HepG2 (cell line): ENCODE measurements at regions not wholly inside any gene's neighbourhood (a gene's known extent, or its start where the extent isn't known, plus 50 kb on each side); places are given as distances from the start of the nearest gene placed in this dataset.

Experiments
- ATAC-seq: fragments of 200-7000 bp; cut with Tn5 transposase; 3 replicates; pipeline ENCODE4 v1.9.1; 2020; ENCODE audit warnings: mild to moderate bottlenecking, moderate library complexity
- BruUV-seq: library from RNA; stranded (reverse); fragments of 400-500 nt; replicated peaks from 2 replicates; lab custom pipeline; 2021; lab: Mats Ljungman, UMichigan
- CTCF ChIA-PET: fragments of 300-600 bp; formaldehyde crosslinking; extraction: SDS; loops from one replicate; lab custom pipeline; 2021; ENCODE audit warnings: low total read pairs, inconsistent platforms, low intra/inter-chr PET ratio; lab: Yijun Ruan, JAX
- POLR2A ChIA-PET: fragments of 350-600 bp; sonication (Branson Sonifier 250); formaldehyde crosslinking; loops from one replicate; lab custom pipeline; 2020; ENCODE audit warnings: antibody characterized with exemption, inconsistent platforms; lab: Yijun Ruan, JAX
- DNase-seq: peaks from one replicate; pipeline ENCODE4 v3.0.0-alpha.2; 2015; ENCODE audit warnings: low spot score
- FAIRE-seq: peaks from 3 replicates; lab custom pipeline; 2011; peaks lifted over from hg19 to GRCh38; lab: Jason Lieb, UNC
- H2AFZ ChIP-seq: one replicate; pipeline ENCODE4 v1.6.1; 2011; ENCODE audit warnings: low read length, inconsistent platforms
- H3K27ac ChIP-seq: fragments of 300-600 bp; 3 replicates; pipeline ENCODE4 v1.8.0; 2011; ENCODE audit warnings: mixed run types, mild to moderate bottlenecking, mixed read lengths, low read length, inconsistent platforms; ENCODE audit not compliant: insufficient read depth; ENCODE audit errors: extremely low read length
- H3K27me3 ChIP-seq, 2 experiments: fragments of 200-600 bp in 1 of 2; 2 replicates in 1 of 2; 3 replicates in 1 of 2; pipeline versions ENCODE4 v1.6.0 to v1.8.0; 2011; ENCODE audit warnings: low read length in 2 of 2, mild to moderate bottlenecking in 2 of 2, moderate library complexity in 2 of 2, inconsistent platforms in 1 of 2; ENCODE audit not compliant: insufficient read depth in 2 of 2, control insufficient read depth in 1 of 2
- H3K36me3 ChIP-seq, 2 experiments: fragments of 200-600 bp in 1 of 2; replicated peaks in 1 of 2; 2 replicates in 1 of 2; 3 replicates in 1 of 2; pipeline versions ENCODE4 v1.5.1 to v1.8.0; 2011; ENCODE audit warnings: low read length in 2 of 2, inconsistent platforms in 1 of 2; ENCODE audit not compliant: insufficient read depth in 2 of 2, control insufficient read depth in 1 of 2
- H3K4me1 ChIP-seq: 2 replicates; pipeline ENCODE4 v1.5.1; 2012; ENCODE audit warnings: low read length, inconsistent platforms; ENCODE audit not compliant: insufficient read depth
- H3K4me2 ChIP-seq: 2 replicates; pipeline ENCODE4 v1.6.0; 2011; ENCODE audit warnings: low read depth, low read length, inconsistent platforms
- H3K4me3 ChIP-seq, 3 experiments: fragments of 200-600 bp in 1 of 3; sonication (generic), shearing (Covaris generic) in 1 of 3; replicated peaks in 1 of 3; 2 replicates each; pipeline ENCODE4 v1.5.1; 2011 to 2016; ENCODE audit warnings: low read length in 3 of 3, inconsistent platforms in 2 of 3, low read depth in 2 of 3, mild to moderate bottlenecking in 2 of 3, control low read depth in 1 of 3, mixed read lengths in 1 of 3; ENCODE audit not compliant: insufficient read depth in 1 of 3
- H3K79me2 ChIP-seq: one replicate; pipeline ENCODE4 v1.6.1; 2011; ENCODE audit warnings: low read length, inconsistent platforms; ENCODE audit not compliant: insufficient read depth
- H3K9ac ChIP-seq: 2 replicates; pipeline ENCODE4 v1.6.0; 2011; ENCODE audit warnings: mild to moderate bottlenecking, low read depth, low read length, inconsistent platforms; ENCODE audit not compliant: insufficient read depth
- H3K9me3 ChIP-seq: 2 replicates; pipeline ENCODE4 v1.5.1; 2012; ENCODE audit warnings: mild to moderate bottlenecking, low read length
- H4K20me1 ChIP-seq: 2 replicates; pipeline ENCODE4 v1.6.0; 2011; ENCODE audit warnings: inconsistent platforms, mild to moderate bottlenecking, low read length, moderate library complexity; ENCODE audit not compliant: insufficient read depth
- ATF4 ChIP-seq, 2 experiments: fragments of 450-650 bp in 1 of 2; sonication (generic) in 1 of 2; formaldehyde crosslinking; IDR thresholded peaks; 2 replicates each; pipeline versions ENCODE4 v1.5.0 to v1.8.0; 2020 to 2022; ENCODE audit warnings: mild to moderate bottlenecking in 1 of 2, missing genetic modification reagents in 1 of 2
- IKZF4 ChIP-seq: sonication (generic); formaldehyde crosslinking; IDR thresholded peaks from 2 replicates; pipeline ENCODE4 v1.5.1; 2020; ENCODE audit warnings: borderline replicate concordance, mild to moderate bottlenecking, low read depth, missing genetic modification reagents; ENCODE audit errors: not compliant biosample characterization
- MBNL3 ChIP-seq: fragments of 250-450 bp; sonication (Bioruptor Pico); conservative IDR thresholded peaks from 2 replicates; pipeline ENCODE4 v1.8.0; 2022; ENCODE audit warnings: mild to moderate bottlenecking, inconsistent platforms
- SIN3B ChIP-seq: fragments of 150-350 bp; IDR thresholded peaks from 2 replicates; pipeline ENCODE4 v1.6.1; 2014; ENCODE audit warnings: low read length
- SMAD9 ChIP-seq: sonication (generic); formaldehyde crosslinking; IDR thresholded peaks from 2 replicates; pipeline ENCODE4 v1.5.1; 2020; ENCODE audit warnings: mild to moderate bottlenecking, missing genetic modification reagents
- ZBTB10 ChIP-seq: sonication (generic); formaldehyde crosslinking; IDR thresholded peaks from 2 replicates; pipeline ENCODE4 v1.4.0; 2020; ENCODE audit warnings: missing genetic modification reagents, borderline replicate concordance
- ZBTB4 ChIP-seq: sonication (generic); formaldehyde crosslinking; IDR thresholded peaks from 2 replicates; pipeline ENCODE4 v1.4.0; 2020; ENCODE audit warnings: missing genetic modification reagents, mild to moderate bottlenecking, borderline replicate concordance
- ZNF18 ChIP-seq: sonication (generic); formaldehyde crosslinking; IDR thresholded peaks from 2 replicates; pipeline ENCODE4 v1.8.0; 2022; ENCODE audit warnings: mild to moderate bottlenecking, missing genetic modification reagents; ENCODE audit not compliant: insufficient replicate concordance
- ZNF33B ChIP-seq: sonication (generic); formaldehyde crosslinking; IDR thresholded peaks from 2 replicates; pipeline ENCODE4 v1.5.1; 2020; ENCODE audit warnings: mild to moderate bottlenecking, missing genetic modification reagents
- ZSCAN30 ChIP-seq: sonication (generic); formaldehyde crosslinking; IDR thresholded peaks from 2 replicates; pipeline ENCODE4 v1.5.0; 2020; ENCODE audit warnings: mild to moderate bottlenecking, missing genetic modification reagents
- in situ Hi-C: cut with HindIII; loops from 2 replicates; pipeline ENCODE4 v1.10.0; 2017; ENCODE audit warnings: low pct_unique_long_range_greater_than_20kb; ENCODE audit not compliant: extremely low pct_ligation_motif_present
- intact Hi-C: fragments of 100-400 bp; cut with micrococcal nuclease; formaldehyde crosslinking; loops from one replicate; pipeline ENCODE4 v1.10.0; 2022; ENCODE audit not compliant: unreplicated experiment

GRCh38 chr11:23976841-23977271, 520.0 kb upstream of the LUZP2 start:
- no peaks in the 10 kb centered on the region for H3K79me2 ChIP-seq
- no peak overlapping the region for H3K4me3 ChIP-seq
- H3K36me3 ChIP-seq: no peaks in the 10 kb centered on the region
- ATAC-seq (no peak), FAIRE-seq (no peak), DNase-seq (no peak)
- H2AFZ ChIP-seq: no peak overlapping the region
- peaks cover 8% of the 10 kb centered on the region for H3K9me3 ChIP-seq
- no peak overlapping the region for H3K27ac ChIP-seq
- intact Hi-C loops: no loop called here
- BruUV-seq: no TSS peak
- H3K27me3 ChIP-seq: no peaks in the 10 kb centered on the region
- ChIA-PET POLR2A (no interaction called here), CTCF (no interaction called here)
- H3K4me2 ChIP-seq: no peak overlapping the region
- in situ Hi-C loops: no loop called here
- no peaks in the 10 kb centered on the region for H3K4me1 ChIP-seq
- TF ChIP-seq ZSCAN30 (CRISPR knock-in tag) (no peak), MBNL3 (CRISPR knock-in tag) (no peak), ATF4 (CRISPR knock-in tag; IDR thresholded peaks at IDR 0.05) (no peak), ZNF33B (CRISPR knock-in tag) (no peak), SMAD9 (no peak), ZNF18 (CRISPR knock-in tag) (no peak), SIN3B (no peak), ZBTB10 (CRISPR knock-in tag) (no peak), IKZF4 (CRISPR knock-in tag) (no peak), ZBTB4 (CRISPR knock-in tag) (no peak)
- no peak overlapping the region for H3K9ac ChIP-seq
- H4K20me1 ChIP-seq: no peaks in the 10 kb centered on the region
